ENCODE measurements at regions not wholly inside any gene's neighbourhood (a gene's known extent, or its start where the extent isn't known, plus 50 kb on each side); places are given as distances from the start of the nearest gene placed in this dataset.

DNA sequence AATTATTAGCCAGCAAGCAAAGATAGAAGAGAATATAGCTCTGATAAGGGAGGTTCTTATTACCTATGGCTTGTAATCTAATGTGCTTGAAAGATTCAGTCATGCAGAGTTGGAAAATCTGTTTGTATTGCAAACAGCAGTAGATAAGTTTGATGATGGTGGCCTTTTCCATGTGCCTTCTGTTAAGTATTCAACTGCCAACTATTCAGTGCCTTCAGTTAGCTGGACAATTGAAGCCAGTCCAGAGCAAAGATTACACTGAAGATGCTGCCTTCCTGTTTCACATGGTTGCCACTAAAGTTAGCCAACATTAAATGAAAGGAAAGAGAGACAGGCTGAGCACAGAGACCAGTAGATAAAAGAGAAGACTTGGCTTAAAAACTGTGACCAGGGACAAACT, 92.7 kb upstream of the SLC38A2 start:
- TF ChIP-seq, protein P1, sequence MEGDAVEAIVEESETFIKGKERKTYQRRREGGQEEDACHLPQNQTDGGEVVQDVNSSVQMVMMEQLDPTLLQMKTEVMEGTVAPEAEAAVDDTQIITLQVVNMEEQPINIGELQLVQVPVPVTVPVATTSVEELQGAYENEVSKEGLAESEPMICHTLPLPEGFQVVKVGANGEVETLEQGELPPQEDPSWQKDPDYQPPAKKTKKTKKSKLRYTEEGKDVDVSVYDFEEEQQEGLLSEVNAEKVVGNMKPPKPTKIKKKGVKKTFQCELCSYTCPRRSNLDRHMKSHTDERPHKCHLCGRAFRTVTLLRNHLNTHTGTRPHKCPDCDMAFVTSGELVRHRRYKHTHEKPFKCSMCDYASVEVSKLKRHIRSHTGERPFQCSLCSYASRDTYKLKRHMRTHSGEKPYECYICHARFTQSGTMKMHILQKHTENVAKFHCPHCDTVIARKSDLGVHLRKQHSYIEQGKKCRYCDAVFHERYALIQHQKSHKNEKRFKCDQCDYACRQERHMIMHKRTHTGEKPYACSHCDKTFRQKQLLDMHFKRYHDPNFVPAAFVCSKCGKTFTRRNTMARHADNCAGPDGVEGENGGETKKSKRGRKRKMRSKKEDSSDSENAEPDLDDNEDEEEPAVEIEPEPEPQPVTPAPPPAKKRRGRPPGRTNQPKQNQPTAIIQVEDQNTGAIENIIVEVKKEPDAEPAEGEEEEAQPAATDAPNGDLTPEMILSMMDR (optimal IDR thresholded peaks at IDR 0.05 in 1 of 3, IDR thresholded peaks at IDR 0.05 in 1 of 3, conservative IDR thresholded peaks at IDR 0.05 in 1 of 3; ENCODE audit: extremely low read depth in 1 of 3, insufficient read depth in 2 of 3, low read length in 3 of 3): no peak
- TF ChIP-seq EZH2 (IDR thresholded peaks at IDR 0.05; ENCODE audit: low read length): no peak

Measured in keratinocyte (primary cell).